GM23338 (cell line): ENCODE measurements at regions not wholly inside any gene's neighbourhood (a gene's known extent, or its start where the extent isn't known, plus 50 kb on each side); places are given as distances from the start of the nearest gene placed in this dataset.
"Not testable (repeated sequence)": the region's sequence is repeated elsewhere in the genome, so short reads cannot be mapped to it uniquely, and the experiment has no call there.

Experiments
- ATAC-seq: fragments of 200-7000 bp; cut with Tn5 transposase; 3 replicates; pipeline ENCODE4 v1.9.1; 2020
- DNase-seq: peaks from one replicate; pipeline ENCODE4 v3.0.0-alpha.2; 2015; ENCODE audit warnings: low spot score
- H2AFZ ChIP-seq: fragments of 200-600 bp; sonication (generic); 2 replicates; pipeline ENCODE4 v1.8.0; 2016; ENCODE audit warnings: antibody characterized with exemption, mild to moderate bottlenecking, moderate library complexity
- H3F3A ChIP-seq: fragments of 200-600 bp; sonication (generic); replicated peaks from 2 replicates; pipeline ENCODE4 v1.8.0; 2017; ENCODE audit warnings: antibody characterized with exemption, mixed run types, low read depth
- H3K27ac ChIP-seq: fragments of 200-600 bp; sonication (generic); 2 replicates; pipeline ENCODE4 v1.6.1; 2016; ENCODE audit warnings: low read depth
- H3K27me3 ChIP-seq: fragments of 200-600 bp; sonication (generic); 2 replicates; pipeline ENCODE4 v1.8.0; 2016; ENCODE audit warnings: mild to moderate bottlenecking, mixed run types, moderate library complexity; ENCODE audit not compliant: insufficient read depth
- H3K36me3 ChIP-seq: fragments of 200-600 bp; sonication (generic); 2 replicates; pipeline ENCODE4 v1.8.0; 2016; ENCODE audit warnings: mild to moderate bottlenecking; ENCODE audit not compliant: insufficient read depth
- H3K4me1 ChIP-seq: fragments of 200-600 bp; sonication (generic); 2 replicates; pipeline ENCODE4 v1.8.0; 2016; ENCODE audit warnings: mild to moderate bottlenecking, moderate library complexity; ENCODE audit not compliant: insufficient read depth
- H3K4me2 ChIP-seq: fragments of 200-600 bp; sonication (generic); 2 replicates; pipeline ENCODE4 v1.7.1; 2017; ENCODE audit warnings: mixed run types
- H3K4me3 ChIP-seq: fragments of 200-600 bp; sonication (generic); 2 replicates; pipeline ENCODE4 v1.6.1; 2016; ENCODE audit warnings: mixed run types
- H3K79me2 ChIP-seq: fragments of 200-600 bp; sonication (generic); replicated peaks from 2 replicates; pipeline ENCODE4 v1.8.0; 2017; ENCODE audit warnings: mild to moderate bottlenecking; ENCODE audit not compliant: insufficient read depth
- H3K9me2 ChIP-seq: fragments of 200-600 bp; sonication (generic); 2 replicates; pipeline ENCODE4 v1.8.0; 2017; ENCODE audit not compliant: insufficient read depth
- H4K20me1 ChIP-seq: fragments of 200-600 bp; sonication (generic); replicated peaks from 2 replicates; pipeline ENCODE4 v1.8.0; 2017; ENCODE audit warnings: mild to moderate bottlenecking; ENCODE audit not compliant: insufficient read depth
- H3K27ac Mint-ChIP-seq: 2 replicates; pipeline ENCODE4 v1.8.0; 2020; ENCODE audit warnings: inconsistent platforms, mild to moderate bottlenecking, moderate library complexity, mixed read lengths
- H3K27me3 Mint-ChIP-seq: 3 replicates; pipeline ENCODE4 v1.8.0; 2022; ENCODE audit warnings: low read depth, mild to moderate bottlenecking, moderate library complexity, mixed read lengths, inconsistent platforms; ENCODE audit not compliant: insufficient read depth, poor library complexity
- H3K36me3 Mint-ChIP-seq: 3 replicates; pipeline ENCODE4 v1.8.0; 2021; ENCODE audit warnings: low read depth, mild to moderate bottlenecking, inconsistent platforms, moderate library complexity, mixed read lengths
- H3K4me1 Mint-ChIP-seq: 3 replicates; pipeline ENCODE4 v1.8.0; 2020; ENCODE audit warnings: mild to moderate bottlenecking, inconsistent platforms, mixed read lengths
- H3K4me3 Mint-ChIP-seq: 3 replicates; pipeline ENCODE4 v1.8.0; 2021; ENCODE audit warnings: moderate library complexity, mild to moderate bottlenecking, inconsistent platforms, mixed read lengths
- H3K9me3 Mint-ChIP-seq: 3 replicates; pipeline ENCODE4 v1.8.0; 2020; ENCODE audit warnings: moderate library complexity, mild to moderate bottlenecking, inconsistent platforms, mixed read lengths
- EZH2 ChIP-seq: fragments of 200-600 bp; sonication (generic); IDR thresholded peaks from one replicate; pipeline ENCODE4 v1.8.0; 2017; ENCODE audit warnings: antibody characterized with exemption, mild to moderate bottlenecking, low read depth; ENCODE audit not compliant: unreplicated experiment
- EZH2phosphoT487 ChIP-seq: fragments of 200-600 bp; sonication (generic); IDR thresholded peaks from one replicate; pipeline ENCODE4 v1.8.1; 2018; ENCODE audit warnings: antibody characterized with exemption; ENCODE audit not compliant: unreplicated experiment
- POLR2AphosphoS5 ChIP-seq: IDR thresholded peaks from 2 replicates; pipeline ENCODE4 v1.6.1; 2016; ENCODE audit warnings: antibody characterized with exemption, low read depth
- ZNF114 ChIP-seq: fragments of 250-450 bp; sonication (Bioruptor Pico); IDR thresholded peaks from 2 replicates; pipeline ENCODE4 v1.5.0; 2020; ENCODE audit warnings: mild to moderate bottlenecking, moderate library complexity
- TF ChIP-seq, protein P1 (sequence below), 2 experiments: fragments of 200-600 bp in 1 of 2; sonication (generic) in 1 of 2; conservative IDR thresholded peaks; 2 replicates each; pipeline versions ENCODE4 v1.5.1 to v1.6.1; 2016 to 2017; ENCODE audit warnings: antibody characterized with exemption in 2 of 2, low read depth in 2 of 2, mild to moderate bottlenecking in 2 of 2, moderate library complexity in 1 of 2
- TF ChIP-seq, protein P2 (sequence below): IDR thresholded peaks from 2 replicates; pipeline ENCODE4 v1.6.1; 2016; ENCODE audit warnings: antibody characterized with exemption

DNA sequence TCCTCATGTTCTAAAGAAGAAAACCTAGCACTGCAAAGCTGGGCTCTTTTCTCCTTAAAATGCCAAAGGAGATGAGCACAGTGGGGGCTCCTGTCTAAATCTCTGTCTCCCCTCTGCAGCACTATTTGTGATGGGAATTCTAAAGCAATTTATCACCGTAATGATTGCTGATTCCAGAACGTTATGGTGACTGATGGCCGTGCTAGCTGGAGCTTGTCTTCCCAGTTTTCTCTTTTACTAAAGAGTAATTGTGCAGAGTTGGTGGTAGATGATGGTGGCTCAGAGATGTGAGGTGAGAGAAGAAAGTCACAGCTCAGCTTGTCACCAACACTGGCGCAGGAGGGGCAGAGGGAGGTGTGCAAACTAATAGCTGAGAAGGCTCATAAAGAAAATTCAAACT, 60.7 kb upstream of the ATP2B4 start:
- H3K9me3 Mint-ChIP-seq, result no peaks in the 10 kb centered on the region
- TF ChIP-seq ZNF114 (no peak), POLR2AphosphoS5 (no peak)
- TF ChIP-seq, protein P1, sequence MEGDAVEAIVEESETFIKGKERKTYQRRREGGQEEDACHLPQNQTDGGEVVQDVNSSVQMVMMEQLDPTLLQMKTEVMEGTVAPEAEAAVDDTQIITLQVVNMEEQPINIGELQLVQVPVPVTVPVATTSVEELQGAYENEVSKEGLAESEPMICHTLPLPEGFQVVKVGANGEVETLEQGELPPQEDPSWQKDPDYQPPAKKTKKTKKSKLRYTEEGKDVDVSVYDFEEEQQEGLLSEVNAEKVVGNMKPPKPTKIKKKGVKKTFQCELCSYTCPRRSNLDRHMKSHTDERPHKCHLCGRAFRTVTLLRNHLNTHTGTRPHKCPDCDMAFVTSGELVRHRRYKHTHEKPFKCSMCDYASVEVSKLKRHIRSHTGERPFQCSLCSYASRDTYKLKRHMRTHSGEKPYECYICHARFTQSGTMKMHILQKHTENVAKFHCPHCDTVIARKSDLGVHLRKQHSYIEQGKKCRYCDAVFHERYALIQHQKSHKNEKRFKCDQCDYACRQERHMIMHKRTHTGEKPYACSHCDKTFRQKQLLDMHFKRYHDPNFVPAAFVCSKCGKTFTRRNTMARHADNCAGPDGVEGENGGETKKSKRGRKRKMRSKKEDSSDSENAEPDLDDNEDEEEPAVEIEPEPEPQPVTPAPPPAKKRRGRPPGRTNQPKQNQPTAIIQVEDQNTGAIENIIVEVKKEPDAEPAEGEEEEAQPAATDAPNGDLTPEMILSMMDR (conservative IDR thresholded peaks at IDR 0.05; ENCODE audit: low read depth in 2 of 2), result no peak
- no peaks in the 10 kb centered on the region; the same call in 2 of the 3 replicates for H3K4me1 Mint-ChIP-seq
- no peak overlapping the region for H3K4me3 Mint-ChIP-seq
- Histone ChIP-seq H3K4me2 (no peak overlapping the region), H3K9me2 (peaks cover 6% of the 10 kb centered on the region; the same call in 1 of the 2 replicates), H3K4me1 (no peaks in the 10 kb centered on the region), H3K4me3 (no peak overlapping the region), H3K79me2 (no peaks in the 10 kb centered on the region), H2AFZ (no peak overlapping the region), H4K20me1 (no peaks in the 10 kb centered on the region), H3F3A (no peaks in the 10 kb centered on the region), H3K27ac (no peak overlapping the region), H3K36me3 (no peaks in the 10 kb centered on the region), H3K27me3 (no peaks in the 10 kb centered on the region)
- ATAC-seq (no peak), DNase-seq (no peak)
- H3K27me3 Mint-ChIP-seq, result peaks cover 8% of the 10 kb centered on the region
- H3K27ac Mint-ChIP-seq, result no peak overlapping the region
- H3K36me3 Mint-ChIP-seq, result no peaks in the 10 kb centered on the region

DNA sequence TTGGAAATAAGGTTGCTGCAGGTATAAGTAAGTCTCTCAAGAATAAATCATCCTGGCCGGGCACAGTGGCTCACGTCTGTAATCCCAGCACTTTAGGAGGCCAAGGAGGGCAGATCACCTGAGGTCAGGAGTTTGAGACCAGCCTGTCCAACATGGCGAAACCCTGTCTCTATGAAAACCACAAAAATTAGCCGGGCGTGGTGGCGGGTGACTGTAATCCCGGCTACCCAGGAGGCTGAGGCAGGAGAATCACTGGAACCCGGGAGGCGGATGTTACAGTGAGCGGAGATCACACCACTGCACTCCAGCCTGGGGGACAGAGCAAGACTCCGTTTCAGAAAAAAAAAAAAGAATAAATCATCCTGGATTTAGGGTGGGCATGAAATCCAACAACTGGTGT, 59.7 kb upstream of the ATP2B4 start:
- H3K27ac Mint-ChIP-seq, H3K27ac ChIP-seq, H3K9me2 ChIP-seq, H3K27me3 ChIP-seq, H3K36me3 ChIP-seq, DNase-seq, H3K4me3 Mint-ChIP-seq, H3F3A ChIP-seq, H3K36me3 Mint-ChIP-seq, H2AFZ ChIP-seq, ATAC-seq, H3K79me2 ChIP-seq, H3K27me3 Mint-ChIP-seq, H3K4me1 Mint-ChIP-seq, H3K4me3 ChIP-seq, H4K20me1 ChIP-seq, H3K9me3 Mint-ChIP-seq, H3K4me2 ChIP-seq, H3K4me1 ChIP-seq: not testable (repeated sequence)

DNA sequence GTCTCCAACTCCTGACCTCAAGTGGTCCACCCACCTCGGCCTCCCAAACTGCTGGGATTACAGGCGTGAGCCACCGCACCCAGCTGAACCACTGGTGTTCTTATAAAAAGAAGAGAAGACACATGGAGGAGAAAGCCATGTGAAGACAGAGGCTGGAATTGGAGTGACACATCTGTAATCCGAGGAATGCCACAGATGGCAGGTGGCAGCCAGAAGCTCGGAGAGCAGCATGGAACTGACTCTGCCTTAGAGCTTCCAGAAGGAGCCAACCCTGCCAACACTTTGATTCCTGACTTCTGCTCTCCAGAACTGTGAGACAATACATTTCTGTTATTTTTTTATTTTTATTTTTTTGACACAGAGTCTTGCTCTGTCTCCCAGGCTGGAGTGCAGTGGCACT, 59.0 kb upstream of the ATP2B4 start:
- Histone ChIP-seq H3K4me3 (no peak overlapping the region), H3K36me3 (no peaks in the 10 kb centered on the region), H3K4me2 (no peak overlapping the region), H4K20me1 (no peaks in the 10 kb centered on the region), H3K9me2 (no peaks in the 10 kb centered on the region; the same call in 1 of the 2 replicates), H2AFZ (no peak overlapping the region), H3F3A (no peaks in the 10 kb centered on the region), H3K27me3 (no peaks in the 10 kb centered on the region), H3K79me2 (no peaks in the 10 kb centered on the region), H3K4me1 (peaks cover 4% of the 10 kb centered on the region; the same call in 1 of the 2 replicates), H3K27ac (no peak overlapping the region)
- no peak for ATAC-seq
- Mint-ChIP-seq H3K36me3 (no peaks in the 10 kb centered on the region), H3K9me3 (no peaks in the 10 kb centered on the region), H3K4me3 (no peak overlapping the region), H3K27ac (no peak overlapping the region), H3K27me3 (peaks cover 10% of the 10 kb centered on the region), H3K4me1 (peaks cover 12% of the 10 kb centered on the region)
- no peak for DNase-seq
- TF ChIP-seq, protein P2, sequence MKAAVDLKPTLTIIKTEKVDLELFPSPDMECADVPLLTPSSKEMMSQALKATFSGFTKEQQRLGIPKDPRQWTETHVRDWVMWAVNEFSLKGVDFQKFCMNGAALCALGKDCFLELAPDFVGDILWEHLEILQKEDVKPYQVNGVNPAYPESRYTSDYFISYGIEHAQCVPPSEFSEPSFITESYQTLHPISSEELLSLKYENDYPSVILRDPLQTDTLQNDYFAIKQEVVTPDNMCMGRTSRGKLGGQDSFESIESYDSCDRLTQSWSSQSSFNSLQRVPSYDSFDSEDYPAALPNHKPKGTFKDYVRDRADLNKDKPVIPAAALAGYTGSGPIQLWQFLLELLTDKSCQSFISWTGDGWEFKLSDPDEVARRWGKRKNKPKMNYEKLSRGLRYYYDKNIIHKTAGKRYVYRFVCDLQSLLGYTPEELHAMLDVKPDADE, result no peak
- TF ChIP-seq EZH2phosphoT487 (no peak), EZH2 (no peak), POLR2AphosphoS5 (no peak)
- TF ChIP-seq, protein P1 (conservative IDR thresholded peaks at IDR 0.05; ENCODE audit: low read depth in 2 of 2), result no peak
